Activated naive CD4-positive, alpha-beta T cell treated with anti-CD3 and anti-CD28 coated beads, Interleukin-2, amount 50 U/mL, for 16 hours (primary cell): ENCODE measurements at regions not wholly inside any gene's neighbourhood (a gene's known extent, or its start where the extent isn't known, plus 50 kb on each side); places are given as distances from the start of the nearest gene placed in this dataset.

ENCODE experiments used
- DNase-seq: peaks from one replicate; pipeline ENCODE4 v3.0.0-alpha.2; 2020

DNA sequence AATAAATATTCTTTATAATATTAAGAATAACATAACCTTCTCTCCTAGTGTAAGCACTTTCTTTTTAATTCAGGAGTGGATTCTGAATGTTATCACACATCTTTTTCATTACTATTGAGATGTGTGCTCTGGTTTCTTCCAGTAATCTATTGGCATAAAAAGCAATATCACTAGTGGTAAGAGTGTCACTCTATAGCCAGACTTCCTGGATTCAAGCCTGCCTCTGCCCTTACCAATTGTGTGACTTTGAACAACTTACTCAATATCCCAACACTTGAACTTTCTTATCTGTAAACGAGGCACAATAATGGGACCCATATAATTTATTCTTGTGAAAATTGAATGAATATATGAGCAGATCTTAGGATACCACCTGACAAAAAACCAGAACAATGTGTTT, 71.0 kb downstream of the SEM1 start:
- DNase-seq: no peak

DNA sequence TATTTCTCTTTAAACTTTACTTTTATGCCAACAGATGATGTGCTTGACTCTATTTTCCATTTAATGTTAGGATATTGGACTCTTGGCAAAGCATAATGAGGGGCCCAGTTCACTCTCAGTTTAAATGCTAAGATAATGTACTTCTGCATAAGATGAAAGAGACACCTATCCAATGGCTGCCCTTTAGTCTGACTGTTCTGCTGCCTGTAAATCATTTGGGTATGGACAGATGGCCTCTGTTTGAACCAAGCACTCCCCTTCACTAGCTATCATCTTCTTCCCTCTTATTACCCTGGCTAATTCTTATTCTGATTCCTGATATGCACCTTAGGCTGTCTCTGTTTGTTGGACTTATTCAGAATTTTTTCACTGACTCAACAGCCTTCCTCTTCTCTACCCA, 72.1 kb downstream of the SEM1 start:
- no peak for DNase-seq

DNA sequence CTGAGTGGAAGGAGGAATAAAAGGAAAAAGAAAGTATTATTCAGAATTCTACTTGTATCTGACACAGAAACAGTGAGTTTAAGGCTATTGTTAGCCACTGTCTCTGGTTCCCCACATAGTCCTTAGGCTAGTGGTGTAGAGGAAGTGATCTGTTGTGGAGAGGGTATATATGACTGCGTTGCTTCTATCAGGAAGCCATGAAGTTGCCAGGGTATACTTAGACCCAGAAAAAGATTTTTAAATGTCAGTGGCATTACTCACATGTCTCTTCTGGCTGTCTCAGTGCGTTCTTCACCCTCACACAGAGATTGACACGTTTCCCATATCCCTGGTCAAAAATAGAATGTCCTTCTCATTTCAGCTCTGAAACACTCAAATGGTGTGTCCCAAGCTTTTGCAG, 72.7 kb downstream of the SEM1 start:
- no peak for DNase-seq

DNA sequence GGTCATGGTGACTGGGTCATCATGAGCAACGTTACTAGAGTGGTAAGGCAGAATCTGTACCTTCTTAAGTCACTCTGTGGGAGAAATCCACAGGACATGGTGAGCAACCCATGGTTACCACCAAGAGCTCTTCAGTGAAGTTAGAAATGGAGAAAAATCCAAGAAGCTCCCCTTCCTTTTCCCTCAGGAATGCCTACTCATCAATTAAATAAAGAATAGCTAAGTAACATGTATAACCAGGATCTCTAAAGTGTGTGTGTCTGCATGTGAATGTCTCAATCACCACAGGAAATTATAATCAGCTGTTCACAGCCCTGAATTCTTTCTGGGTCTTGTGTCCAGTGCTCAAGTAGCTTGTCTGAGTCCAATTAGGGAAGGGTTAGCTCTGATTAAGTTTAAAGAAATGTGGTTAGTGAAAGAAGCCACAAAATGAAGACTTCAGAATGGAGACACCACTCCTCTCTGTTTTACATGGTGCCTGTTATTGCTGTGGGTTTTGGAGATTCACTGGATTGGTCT, 73.2 kb downstream of the SEM1 start:
- no peak for DNase-seq

DNA sequence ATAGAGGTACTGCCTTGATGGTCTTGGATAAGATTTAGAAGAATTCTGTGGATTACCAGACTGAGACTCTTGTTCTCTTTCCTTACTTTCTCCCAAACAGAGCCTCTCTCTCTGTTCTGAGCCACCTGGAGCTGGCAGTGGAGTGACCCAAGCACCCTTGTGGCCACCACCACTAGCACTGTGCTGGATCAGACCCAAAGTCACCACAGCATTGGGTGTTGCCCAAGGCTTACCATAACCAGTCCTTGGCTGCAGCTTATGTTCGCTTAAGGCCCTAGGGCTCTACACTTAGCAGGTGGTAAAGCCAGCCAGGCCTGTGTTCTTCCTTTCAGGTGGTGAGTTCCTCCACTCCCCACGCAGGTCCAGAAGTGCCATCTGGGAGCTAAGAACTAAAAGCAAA, 79.8 kb downstream of the SEM1 start:
- no peak for DNase-seq

DNA sequence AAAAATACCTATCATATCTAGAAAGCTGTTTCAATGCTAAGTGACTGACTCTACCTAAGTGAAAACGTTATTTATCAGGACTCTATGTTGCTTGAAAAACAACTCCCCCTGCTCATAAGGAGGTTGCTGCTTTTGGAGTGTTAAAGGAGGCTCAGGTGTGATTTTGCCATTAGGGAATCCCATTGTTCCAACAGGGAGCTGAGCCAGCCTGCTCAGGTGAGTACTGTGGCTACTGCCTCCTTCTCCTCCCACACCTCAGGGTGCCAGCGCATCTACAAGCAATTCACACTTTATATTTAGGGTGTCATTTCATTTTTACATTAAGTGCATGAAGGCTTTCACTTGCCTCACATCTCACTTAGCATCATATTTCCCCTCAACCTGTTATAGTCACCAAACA, 84.7 kb downstream of the SEM1 start:
- no peak for DNase-seq

DNA sequence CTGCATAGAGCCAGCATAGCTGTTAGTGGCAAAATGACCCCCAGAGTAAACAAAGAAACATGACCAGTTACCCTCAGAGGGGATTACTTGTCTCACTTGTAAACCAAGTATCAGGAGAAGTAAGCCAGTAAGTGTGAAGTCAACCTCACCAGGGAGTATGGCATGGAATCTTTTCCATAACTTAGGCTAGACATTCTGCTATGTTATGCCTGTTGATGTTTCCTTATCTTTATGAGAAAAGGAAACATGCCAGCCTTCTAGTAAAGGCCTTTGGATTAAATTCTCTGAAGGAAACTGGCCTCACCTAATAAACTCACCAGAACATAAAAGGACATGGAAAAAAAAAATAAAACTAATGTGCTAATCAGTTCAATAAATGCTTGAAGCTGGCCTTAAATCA, 87.7 kb downstream of the SEM1 start:
- DNase-seq: no peak

DNA sequence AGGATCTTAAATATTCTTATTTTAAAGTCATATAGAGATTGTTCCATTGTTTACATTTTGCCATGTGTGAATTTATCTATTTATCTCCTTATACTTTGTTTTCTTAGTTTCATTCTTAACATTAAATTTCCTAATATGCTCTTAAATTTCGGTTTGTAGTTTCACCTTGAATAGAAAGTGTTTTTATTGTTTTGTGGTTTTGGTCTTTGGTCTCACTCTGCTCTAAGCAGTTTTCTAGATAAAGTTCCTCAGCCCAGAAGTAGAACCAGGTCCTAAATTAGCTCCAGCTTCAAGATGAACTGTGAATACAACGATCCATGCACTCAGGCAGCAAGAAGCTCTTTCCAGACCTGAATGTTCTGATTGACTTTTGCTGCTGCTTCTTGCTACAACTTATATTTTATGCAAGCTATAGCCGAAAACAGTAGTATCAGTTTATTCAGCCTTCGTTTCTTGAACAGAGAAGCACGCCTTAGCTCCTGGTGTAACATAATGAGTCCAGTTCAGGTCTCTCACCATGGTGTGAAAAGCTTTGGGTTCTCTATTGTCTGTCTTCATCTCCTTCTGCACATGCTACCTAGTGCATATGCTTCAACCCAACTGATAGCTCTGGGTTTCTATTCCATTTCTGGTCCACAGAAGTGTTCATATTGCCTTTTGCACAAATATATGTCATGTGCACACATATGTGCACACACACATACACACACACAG, 95.3 kb downstream of the SEM1 start:
- DNase-seq: no peak

DNA sequence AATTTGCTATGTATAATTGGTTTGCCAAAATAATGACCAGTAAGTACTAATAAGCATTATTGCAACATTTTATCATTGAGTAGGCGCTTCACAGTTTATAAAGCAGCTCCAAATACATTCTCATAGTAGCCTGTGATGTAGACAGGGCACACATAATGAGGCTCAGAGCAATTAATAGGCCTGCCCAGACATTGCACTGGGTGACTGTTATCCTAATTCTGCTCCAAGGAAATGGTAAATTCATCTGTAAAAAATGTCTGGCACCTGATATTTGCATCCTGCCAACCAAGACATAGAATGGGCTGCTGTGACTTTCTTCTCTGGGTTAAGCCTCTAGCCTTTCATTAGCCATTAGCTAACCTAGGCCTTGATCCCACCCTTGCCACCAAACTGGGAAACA, 97.6 kb downstream of the SEM1 start:
- DNase-seq: no peak

DNA sequence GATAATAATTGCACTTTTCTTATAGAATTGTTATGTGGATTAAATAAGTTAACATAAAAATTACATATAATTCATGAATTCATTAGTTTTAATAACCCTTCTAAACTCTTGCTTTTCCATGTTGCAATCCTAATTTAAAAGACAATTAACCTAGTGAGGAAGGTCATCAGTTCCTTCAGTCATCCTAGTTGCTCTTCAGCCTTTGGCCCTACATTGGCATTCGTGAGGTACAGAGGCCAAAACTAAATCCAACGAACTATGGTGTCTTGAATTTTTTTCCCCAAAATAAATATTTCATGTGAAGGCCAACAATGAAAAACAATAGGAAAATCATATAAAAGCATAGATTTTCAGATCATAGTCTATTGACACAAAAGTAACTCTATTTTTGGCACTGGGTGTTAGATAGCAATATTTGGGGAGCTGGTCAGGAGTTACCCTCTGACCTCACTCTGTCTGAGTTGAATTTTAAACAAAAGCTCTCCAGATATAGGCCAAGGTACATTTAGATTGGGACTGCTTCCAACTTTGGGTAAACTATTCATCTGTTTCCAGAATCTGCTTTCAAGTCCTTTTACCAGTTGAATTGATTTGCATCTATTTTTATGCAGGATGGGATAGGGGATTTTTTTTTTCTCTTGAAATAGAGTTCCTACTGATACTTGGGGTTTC, 104.5 kb downstream of the SEM1 start:
- DNase-seq: no peak

DNA sequence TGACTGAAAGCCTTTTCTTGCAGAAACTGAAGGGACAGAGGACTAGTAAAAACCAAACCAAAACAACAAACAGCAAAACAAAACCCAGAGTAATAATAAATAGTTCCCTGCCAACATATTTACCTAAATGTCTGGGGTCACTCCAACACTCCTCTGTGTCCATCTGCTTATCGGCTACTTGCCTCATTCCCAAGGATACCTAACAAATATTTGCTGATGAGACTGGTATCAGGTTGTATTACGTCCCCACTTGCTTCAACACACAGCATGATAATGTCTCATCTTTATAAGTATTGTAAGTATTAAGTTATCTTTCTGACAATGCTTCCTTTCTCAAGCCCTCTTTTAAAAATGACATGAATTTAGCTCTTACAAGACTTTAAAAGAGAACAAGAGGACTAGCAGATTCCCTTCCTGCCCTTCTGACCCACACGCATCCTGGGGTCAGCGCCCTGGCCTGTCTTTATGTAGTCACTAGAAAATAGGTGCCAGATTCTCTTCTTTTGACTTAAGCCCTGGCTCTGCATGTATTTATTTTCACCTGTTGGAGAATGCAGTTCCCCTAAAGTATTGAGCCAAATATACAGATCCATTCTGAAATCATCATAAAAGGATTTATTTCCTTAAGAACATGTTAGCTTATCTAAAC, 110.2 kb downstream of the SEM1 start:
- no peak for DNase-seq

DNA sequence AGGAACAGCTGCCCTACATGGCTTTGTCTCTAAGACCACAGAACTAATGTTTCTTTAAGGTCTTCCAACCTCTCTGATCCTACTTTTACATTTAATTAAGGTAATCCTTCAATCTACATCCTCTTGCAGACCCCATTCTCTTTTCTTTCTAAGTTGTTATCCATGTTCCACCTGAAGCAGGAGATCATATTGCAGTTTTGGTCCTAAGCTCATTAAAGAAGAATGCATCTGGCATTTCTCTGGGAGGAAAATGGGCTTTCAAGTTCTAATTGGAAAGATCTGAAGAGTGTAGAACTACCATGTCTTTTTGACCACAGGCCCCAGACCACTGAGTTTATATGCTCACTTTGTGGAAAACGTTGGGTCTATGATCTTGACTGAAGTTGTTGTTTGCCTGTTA, 111.2 kb downstream of the SEM1 start:
- no peak for DNase-seq

DNA sequence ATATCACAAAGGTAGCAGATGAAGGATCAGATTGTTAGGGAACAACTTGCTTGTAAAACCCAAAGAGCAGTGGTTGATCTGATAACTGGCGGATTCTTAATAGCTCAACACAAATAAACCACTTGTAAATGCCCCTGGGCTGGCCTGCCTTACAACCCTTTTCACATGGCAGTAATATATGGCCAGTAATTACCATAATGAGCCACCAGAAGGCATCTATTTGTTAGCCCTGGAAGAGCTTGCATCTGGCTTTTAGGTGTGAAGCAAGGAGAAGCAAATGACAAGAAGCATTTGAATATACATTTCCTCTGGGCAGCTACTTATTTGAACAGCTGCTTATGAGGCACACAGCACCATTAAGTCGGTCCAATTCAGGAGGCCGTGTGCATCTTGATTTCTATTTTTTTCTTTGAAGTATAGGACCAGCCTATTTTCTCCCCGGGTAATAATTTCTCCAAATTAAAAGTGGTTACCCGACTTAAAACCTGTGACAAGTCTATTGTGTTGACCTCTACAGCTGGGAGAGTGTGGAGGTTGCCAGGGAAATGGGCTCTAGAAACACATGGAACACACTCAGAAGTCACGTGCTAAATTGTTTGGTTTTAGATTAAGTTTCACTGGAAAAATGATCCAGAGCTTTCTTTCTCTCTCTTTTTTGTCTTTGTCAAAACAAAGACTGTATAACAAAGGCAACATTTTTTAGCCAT, 113.4 kb downstream of the SEM1 start:
- DNase-seq: no peak

DNA sequence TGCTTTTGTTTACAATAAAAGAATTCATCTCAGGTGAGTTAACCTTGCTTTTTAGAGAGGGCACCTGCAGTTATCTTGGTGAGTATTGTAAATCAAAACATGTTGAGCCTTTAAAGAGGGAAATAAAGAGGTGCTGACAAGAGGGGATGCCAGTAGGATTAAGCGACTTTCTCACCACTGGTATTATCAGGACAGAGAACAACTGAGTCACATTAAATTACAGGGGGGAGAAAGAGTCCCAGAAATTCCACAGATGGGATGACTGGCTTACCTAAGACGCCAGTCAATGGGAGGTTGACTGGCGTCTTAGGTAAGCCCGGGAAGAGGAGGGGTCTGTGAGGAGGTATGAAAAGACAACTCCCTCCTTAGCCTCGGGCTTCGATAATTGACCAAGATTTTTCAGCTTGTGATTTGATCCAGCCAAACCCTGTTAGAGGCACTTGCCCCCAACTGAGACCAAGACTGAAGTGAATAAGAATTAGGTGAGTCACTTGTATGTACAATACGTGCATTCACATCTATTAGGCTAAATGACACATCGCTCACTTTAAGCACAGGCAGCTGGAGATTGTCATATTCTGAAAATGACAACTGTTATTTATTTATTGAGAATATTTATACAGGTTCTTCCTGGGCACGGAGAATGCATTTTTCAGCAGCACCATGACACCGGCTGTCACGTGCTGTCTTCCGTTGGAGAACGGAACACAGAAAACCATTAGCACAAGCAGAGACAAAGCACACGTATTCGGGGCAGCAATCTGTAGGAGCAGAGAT, 117.6 kb downstream of the SEM1 start:
- no peak for DNase-seq

DNA sequence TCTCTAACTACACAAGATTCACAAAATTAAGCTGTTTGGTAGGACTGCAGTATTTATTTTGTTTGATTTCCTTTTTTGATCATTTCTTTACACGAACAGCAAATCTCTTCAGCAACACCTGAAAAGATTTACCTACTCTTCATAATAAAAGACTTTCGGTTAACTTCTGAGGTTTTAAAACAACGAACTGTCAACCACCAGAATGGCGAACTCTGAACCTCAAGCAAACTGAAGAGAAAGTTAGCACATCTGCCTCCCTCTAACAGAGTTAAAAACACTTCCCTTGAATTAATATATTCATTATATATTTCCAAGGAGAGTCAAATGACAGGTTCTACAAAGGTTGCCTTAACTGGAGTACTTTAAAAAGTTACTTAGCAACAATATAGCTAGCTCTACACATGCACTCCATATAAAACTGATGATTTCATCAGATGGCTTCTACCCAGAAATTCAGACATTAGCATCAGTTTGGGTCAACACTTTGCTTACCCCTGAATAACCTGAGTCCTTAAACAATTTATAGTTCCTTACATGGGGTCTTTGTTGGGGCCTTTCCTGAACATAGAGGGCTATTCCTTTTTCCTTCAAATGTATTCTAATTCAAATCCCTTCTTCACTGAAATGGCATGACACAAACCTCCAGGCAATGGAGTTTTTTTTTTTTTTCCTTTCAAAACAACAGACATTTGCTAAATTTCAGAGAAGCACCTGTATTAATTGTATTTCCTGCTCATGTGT, 118.3 kb downstream of the SEM1 start:
- no peak for DNase-seq

DNA sequence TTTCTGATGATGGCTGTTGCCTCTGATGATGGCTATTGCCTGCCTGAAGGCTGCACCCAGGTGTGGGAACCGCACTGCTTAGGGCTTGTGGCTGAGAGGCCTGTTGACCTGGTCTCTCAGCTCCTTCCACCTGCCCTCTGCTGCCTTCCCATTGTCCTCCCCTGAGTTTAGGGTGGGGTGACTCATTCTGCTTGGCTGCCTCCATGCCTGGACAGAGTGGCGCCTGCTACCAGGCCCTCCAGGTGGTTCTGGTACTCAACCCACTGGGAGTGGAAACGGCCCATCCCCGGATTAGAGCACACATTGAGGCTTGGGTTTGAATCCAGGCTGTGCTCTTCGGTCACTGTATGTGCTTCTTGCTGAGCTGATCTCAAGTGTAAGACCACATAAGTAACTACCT, 120.6 kb downstream of the SEM1 start:
- no peak for DNase-seq

DNA sequence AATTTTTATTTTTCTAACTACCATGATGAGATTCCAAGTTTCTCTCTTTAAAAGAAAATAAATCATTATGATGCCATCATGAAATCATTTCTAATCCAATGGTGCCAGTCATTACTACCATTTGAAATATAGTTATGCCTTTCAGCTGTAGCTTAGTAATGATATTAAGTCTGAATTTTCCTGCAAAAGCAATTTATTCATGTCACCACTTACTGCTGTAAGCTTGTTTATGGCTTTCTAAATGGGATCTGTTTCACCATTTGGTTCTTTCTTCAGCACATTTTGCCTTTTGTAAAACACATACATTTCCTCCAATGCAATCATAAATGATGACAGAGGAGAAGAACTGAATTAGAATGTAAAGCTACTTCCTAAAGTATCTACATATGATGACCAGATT, 130.5 kb downstream of the SEM1 start:
- DNase-seq: no peak

DNA sequence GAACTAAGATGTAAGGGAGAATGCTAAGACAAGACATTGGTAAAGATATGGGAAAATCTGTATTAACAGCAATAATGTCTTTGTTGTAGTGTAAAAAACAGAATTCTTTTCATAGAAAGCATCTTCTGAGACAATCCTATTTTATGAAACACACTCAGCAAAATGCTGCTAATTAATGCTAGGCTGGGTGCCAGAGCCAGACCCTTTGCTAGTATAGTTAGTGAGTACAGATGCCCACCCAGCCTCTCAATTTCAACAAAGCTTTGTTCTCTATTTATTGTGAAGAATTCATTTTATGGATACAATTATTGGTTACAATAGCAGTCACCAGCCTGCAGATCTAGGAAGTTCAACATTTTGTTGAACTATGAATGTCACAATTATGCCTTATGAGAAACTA, 131.0 kb downstream of the SEM1 start:
- DNase-seq: no peak

DNA sequence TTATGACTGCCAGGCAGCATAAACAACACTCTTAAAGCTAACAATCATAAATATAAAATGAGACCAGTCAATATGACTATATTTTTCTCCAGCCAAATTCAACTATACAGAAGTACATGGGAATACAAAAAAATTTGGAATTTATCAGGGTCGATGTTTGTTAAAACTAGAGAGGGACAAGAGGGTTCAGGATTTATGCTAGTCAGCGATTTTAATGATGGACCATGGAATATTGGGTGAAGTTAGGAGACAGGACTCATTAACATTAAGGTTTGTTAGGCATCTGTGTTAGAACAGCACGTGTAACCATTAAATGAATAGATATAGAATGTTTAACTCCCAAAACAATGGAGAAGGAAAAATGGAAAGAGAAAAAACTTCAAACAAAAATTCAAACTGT, 146.2 kb downstream of the SEM1 start:
- DNase-seq: no peak

DNA sequence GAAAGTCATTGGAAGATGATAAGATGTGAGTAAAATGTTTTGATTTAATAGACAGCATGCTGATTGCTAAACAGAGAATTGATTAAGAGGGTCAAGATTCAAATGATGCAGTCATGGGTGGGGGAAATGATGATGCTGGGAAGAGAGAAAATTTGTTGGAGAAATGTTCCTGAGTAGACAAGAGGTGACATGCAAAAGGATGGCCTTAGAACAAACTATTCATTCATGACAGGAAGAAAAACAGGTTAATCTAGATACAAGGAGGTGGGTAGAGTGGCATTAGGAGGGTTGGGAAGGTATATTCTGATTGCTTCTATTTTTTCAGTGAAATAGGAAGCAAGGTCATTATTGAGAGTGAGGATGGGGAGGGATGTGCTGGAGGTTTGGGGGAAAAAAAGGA, 146.7 kb downstream of the SEM1 start:
- DNase-seq: no peak

DNA sequence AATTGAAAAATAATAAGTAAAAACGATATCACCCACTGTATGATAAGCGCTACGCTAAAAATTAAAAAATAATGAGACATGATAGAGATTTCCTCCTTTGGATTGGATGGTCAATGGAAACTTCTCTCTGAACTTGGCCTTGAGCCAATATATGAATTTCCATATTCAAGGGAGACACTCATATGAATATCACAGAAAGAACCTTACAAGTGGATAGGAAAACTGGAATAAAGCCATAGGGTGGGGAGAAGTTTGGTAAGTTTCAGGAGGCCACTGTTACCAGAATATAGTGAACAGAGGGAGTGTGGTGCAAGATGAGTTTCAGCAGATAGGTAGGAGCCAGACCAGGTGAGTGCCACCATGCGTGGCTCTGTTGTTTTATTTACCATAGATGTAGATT, 147.2 kb downstream of the SEM1 start:
- DNase-seq: no peak

DNA sequence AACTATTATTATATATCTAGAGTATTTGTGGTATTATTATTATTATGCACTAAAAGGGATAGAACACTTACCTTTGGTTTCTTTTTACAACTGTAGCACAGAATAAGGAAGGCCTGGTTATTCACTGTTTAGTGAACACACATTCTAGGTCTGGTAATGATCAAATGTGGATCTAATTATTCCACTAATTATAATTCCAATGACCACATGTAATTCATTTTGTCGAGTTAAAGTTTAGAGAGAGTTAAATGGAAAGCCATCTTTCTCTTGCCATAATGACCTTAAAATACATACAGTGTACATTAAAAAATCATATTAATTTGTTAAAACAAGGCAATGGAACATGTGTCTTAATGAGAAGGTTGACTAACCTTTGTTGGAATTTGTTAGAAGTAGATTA, 147.8 kb downstream of the SEM1 start:
- DNase-seq: no peak
